SKM-1 treated with dmso at 0.1 percent for 144 hours (cell line): ENCODE measurements at regions not wholly inside any gene's neighbourhood (a gene's known extent, or its start where the extent isn't known, plus 50 kb on each side); places are given as distances from the start of the nearest gene placed in this dataset.
"Not testable (repeated sequence)": the region's sequence is repeated elsewhere in the genome, so short reads cannot be mapped to it uniquely, and the experiment has no call there.

ENCODE experiments used
- DNase-seq: peaks from one replicate; lab custom pipeline; 2025; ENCODE audit not compliant: unreplicated experiment; lab: John Stamatoyannopoulos, UW

- no peak for DNase-seq
Measured at GRCh38 chr2:234898534-234899053, 53.2 kb upstream of the SH3BP4 start.

- DNase-seq: not testable (repeated sequence)
Measured at GRCh38 chr2:234888442-234888841, 63.4 kb upstream of the SH3BP4 start.

DNA sequence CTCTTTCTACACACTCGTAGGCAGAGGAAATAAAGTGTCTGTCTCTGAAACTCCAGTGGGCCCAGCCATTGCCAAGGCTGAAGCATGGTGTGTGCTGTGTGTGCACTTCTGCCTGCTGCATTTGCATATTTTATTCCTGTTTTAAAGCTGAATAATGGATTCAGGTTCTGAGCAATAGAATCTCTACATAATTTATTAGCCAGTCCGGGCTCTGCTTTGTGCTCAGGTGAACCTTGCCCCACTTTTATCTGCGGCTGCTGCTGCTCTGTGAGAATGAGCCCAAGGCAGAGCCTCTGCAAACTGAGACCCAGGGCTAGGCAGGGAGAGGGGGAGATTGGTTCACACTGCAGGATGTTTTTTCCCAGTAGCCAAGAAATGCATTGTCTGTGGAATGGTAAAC is 64.6 kb upstream of the SH3BP4 start:
- no peak for DNase-seq

DNA sequence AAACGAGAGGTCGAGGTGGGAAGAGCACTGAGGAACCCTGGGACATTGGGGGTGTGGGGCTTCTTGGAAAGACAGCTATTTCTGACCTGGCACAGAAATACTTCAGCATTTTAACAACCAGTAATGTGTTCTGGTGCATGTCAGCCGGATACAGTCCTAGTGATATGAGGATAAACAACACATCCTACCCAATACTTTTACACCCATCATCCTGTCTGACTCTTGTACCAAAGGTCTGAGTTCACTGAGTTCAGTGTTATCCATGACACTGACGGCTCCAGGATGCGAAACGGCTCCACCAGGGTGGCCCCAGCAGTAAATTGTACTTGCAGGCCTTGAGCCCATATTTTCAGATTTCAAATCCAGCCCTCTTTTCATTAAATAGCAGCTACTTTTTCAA is 65.9 kb upstream of the SH3BP4 start:
- DNase-seq: no peak

DNA sequence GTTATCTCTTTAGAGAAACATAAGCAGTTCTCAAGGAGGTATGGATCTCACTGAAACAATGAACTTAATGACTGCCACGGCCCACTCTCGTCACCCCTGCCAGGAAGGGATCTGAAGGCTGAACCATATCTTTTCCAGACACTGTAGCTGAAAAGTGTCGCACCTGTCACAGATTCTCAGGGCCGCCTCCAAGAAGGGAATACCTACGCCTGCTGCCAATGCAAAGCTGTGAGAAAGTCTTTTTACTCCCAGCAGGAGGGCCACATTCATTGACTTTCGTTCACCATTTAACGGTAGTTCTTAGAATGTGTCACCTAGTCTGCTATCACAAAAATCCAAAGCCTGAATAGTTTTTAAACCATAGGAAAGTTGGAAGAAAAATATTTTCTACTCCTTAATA is 66.7 kb upstream of the SH3BP4 start:
- DNase-seq: no peak

GRCh38 chr2:234884591-234884990 is 67.2 kb upstream of the SH3BP4 start:
- DNase-seq: no peak

DNA sequence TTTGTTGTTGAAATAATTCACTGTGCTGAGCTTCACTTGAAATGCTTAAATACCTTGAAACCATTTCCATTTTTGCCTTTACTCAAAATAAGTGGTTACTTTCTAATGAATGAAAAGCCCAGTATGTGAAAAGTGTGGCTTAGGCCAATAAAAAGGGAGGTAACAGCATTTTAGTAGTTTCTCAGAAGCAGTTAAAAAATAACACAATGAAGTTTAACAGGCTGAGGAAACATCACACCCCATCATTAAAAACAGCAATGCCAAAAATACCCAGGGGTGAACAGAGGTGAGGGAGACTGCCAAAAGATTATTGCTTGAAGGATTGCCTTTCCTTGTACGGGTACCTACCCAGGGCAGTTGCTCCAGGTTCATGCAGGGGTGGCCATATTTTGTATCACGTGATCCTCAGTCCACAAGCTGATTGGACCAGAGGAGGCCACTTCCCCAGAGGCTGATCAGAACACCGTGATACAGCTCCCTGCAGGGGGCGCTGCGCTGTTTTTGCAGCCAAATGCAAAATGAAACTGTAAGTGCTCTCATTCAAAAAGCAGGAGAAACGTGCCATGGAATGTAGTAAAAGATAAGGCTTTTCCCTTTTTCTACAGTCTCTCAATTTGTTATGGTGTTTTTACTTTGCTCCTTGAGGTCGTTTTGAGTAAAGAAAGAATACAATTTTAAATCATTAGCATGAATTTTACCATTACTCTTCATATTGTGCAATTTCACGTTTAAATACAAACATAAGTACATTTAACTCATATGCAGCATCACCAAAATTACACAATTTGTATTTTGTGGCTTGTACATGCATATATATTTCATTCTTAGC is 70.2 kb upstream of the SH3BP4 start:
- DNase-seq: peak; percentile 15

GRCh38 chr2:234880551-234881211 is 71.1 kb upstream of the SH3BP4 start:
- DNase-seq: no peak

DNA sequence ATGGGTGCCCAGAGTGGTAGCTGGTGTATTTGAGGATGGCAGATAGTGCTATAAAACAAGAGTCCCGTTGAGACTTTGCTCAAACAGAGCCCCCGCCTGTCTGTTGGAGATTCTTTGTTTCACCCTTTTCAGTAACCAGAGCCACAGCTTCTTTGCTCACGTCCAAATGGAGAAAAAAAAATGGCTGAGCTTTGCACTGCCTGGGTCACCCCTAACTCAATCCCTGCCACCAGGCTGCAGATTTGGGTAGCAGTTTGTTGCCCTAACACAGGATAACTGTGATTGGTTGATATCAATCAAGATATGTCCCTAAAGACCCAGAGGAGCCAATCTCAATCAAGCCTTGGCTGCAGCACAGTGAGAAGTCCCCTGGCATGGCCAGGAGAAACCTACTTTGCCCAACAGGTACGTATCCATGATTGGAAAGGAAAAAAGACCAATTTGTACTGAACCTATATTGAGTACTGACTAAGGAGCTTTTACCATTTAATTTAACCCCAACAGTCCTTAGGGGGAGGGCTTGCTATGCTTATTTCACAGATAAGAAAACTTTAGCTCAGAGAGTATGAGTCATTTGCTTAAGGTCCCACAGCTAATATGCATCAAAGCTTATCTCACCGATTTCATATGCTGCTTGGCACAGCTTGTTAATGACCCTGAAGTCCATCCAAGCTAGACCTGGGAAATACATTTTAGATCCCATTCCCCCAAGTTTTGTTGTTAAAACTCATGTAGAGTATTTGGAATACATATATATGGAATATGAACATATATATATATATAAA is 72.0 kb upstream of the SH3BP4 start:
- no peak for DNase-seq

- not testable (repeated sequence) for DNase-seq
Measured at GRCh38 chr2:234876621-234877020, 75.2 kb upstream of the SH3BP4 start.

DNA sequence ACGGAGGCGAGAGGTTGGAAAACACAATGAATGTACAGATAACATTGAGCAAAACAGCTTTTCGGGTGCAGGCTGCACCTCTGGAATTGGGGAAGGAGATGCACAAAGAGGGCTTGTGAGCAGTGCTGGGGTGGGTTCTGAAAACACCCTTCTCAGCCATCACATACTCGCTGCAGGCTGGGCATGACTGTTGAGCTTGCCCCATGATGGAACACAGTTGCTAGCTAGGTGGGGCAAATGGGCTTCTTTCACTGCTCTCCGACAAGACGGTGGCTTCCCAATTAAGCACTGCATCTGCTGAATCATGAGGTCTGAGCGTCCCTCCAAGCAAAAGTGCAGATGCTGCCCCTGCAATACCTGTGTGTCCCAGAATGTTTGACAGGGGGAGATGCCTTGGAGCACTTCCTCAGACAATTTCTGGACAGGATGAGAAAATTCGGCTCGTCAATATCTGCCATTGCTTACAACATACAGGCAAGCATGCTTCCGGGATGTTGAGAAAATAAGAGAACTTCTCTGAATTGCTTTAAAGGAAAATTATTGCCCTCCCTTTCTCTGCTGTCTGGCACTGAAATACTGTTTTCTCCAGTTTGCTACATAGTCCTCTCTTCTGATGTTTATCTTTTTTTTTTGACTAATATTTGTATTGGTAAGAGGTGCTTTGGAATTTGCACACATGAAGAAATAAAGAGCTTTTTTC is 77.3 kb upstream of the SH3BP4 start:
- no peak for DNase-seq

GRCh38 chr2:234873828-234874173 is 78.0 kb upstream of the SH3BP4 start:
- DNase-seq: no peak

DNA sequence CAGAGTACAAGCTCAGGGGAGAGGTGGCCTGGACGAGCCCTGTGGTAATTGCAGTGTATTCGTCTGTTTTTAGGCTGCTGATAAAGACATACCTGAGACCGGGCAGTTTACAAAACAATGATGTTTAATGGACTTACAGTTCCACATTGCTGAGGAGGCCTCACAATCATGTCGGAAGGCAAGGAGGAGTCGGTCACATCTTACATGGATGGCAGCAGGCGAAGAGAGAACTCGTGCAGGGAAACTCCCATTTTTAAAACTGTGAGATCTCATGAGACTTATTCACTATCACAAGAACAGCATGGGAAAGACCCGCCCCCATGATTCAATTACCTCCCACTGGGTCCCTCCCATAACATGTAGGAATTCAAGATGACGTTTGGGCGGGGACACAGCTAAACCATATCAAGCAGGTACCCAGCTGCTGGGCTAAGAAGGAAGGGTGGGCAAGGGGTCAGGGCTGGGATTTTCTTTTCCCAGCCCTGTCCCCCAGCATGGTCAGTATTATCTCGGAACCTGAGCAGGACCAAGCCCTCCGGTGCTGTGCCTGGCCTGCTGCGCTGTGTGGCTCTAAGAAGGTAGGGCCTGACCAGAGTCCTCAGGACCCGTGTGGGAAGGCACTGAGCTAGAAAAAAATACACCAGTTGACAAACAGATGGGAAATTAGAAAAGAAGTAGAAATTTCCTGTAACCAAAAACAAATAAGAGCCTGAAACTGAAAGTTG is 78.6 kb upstream of the SH3BP4 start:
- DNase-seq: no peak

DNA sequence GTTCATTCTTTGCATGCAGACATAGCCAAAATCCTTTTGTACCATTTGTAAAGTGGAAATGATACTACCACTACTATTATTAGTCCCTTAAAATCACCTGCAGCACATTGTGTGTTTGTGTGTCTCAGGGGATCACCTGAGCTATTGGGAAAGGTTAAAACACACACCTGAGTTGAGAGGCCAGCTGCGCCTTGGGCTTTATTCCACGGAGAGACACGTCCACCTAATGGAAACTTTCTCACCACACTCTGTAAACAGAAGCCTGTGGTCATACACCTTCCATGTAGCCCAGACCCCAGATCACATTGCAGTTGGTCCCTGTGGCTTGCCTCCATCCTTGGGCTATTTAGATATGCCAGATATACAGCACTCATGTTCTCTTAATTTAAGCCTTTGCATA is 81.8 kb upstream of the SH3BP4 start:
- no peak for DNase-seq

GRCh38 chr2:234869164-234869563 is 82.7 kb upstream of the SH3BP4 start:
- DNase-seq: no peak

- no peak for DNase-seq
Measured at GRCh38 chr2:234867882-234868285, 83.9 kb upstream of the SH3BP4 start.

- no peak for DNase-seq
Measured at GRCh38 chr2:234865586-234865985, 86.2 kb upstream of the SH3BP4 start.

- DNase-seq: no peak
Measured at GRCh38 chr2:234865040-234865439, 86.8 kb upstream of the SH3BP4 start.

DNA sequence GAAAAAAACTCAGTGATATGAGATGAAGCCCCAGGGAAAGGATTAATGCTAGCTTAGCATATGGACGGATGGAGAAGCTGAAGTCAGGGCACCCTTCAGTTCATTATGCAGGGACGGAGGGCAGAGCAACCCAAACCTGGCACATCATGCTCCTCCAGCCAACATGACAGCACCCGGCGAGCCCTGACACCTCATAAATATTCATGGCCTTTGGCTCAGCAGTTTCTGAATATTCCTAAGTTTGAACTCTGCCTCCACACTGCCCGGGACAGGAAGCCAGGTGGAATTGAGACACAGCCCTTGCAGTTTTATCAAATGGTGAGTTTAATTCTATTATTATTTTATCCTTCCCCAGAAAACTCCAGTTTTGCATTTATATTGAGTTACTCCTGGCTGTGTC is 87.3 kb upstream of the SH3BP4 start:
- DNase-seq: no peak
